ENCODE measurements at regions not wholly inside any gene's neighbourhood (a gene's known extent, or its start where the extent isn't known, plus 50 kb on each side); places are given as distances from the start of the nearest gene placed in this dataset.
"Not testable (repeated sequence)": the region's sequence is repeated elsewhere in the genome, so short reads cannot be mapped to it uniquely, and the experiment has no call there.

GRCh38 chr1:243074224-243074623 lies 180.9 kb downstream of the CEP170 start:
- DNase-seq, result not testable (repeated sequence)

- not testable (repeated sequence) for DNase-seq
Measured at GRCh38 chr1:243067056-243067455, 188.0 kb downstream of the CEP170 start.

DNA sequence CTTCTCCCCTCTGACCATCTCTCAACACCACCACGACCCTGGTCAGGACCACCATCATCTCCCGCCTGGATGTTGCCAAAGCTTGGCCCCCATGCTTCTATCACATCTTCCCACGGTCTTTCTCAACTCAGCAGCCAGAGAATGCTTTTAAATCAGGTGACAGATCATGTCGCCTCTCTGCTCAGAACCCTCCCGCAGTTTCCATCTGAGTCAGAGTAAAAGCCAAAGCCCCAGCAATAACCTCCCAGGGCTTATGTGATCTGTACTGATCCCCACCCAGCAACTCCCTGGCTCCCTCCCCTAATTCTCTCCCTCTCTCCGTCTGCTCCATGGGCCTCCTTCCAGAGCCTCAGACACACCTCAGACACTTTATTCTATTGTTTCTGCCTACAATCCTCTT lies 193.1 kb downstream of the CEP170 start:
- not testable (repeated sequence) for DNase-seq

DNA sequence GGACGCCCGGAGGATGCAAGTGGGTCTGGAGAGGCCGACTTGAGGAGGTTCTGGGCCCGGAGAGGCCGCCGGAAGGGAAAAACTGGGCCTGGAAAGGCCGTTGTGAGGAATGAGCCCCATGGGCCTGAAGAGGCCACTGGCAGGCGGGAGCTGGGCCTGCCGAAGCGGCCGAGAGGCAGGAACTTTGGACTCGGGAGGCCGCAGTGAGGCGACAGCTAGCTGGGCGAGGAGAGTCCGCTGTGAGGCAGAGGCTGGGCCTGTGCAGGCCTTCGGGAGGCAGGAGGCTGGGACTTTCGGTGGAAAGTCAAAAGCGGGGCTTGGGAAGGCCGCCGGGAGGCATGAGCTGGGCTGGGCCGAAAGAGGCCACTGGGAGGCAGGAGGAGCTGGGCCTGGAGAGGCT lies 199.6 kb downstream of the CEP170 start:
- DNase-seq, result not testable (repeated sequence)

- DNase-seq, result not testable (repeated sequence)
Measured at GRCh38 chr1:243055091-243055490, 200.0 kb downstream of the CEP170 start.

- not testable (repeated sequence) for DNase-seq
Measured at GRCh38 chr1:243054681-243055080, 200.4 kb downstream of the CEP170 start.

DNA sequence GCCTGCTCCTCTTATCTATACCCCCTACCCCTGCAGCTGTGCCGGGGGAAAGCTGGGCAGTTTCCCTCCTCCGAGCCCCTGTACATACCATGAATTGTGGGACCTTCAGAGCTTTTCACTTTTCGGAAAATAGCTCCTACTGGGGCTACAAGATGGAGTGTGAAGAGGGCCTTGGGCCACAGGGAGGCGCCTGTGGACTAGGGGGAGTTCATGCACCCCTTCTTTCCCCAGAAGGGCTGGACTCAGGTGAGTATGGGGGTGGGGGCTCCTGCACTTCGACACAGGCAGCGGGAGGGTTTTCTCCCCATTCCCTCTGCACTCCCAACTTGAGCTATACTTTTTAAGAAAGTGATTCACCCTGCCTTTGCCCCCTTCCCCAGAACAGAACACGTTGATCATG lies 202.0 kb downstream of the CEP170 start:
- DNase-seq, result not testable (repeated sequence)

DNA sequence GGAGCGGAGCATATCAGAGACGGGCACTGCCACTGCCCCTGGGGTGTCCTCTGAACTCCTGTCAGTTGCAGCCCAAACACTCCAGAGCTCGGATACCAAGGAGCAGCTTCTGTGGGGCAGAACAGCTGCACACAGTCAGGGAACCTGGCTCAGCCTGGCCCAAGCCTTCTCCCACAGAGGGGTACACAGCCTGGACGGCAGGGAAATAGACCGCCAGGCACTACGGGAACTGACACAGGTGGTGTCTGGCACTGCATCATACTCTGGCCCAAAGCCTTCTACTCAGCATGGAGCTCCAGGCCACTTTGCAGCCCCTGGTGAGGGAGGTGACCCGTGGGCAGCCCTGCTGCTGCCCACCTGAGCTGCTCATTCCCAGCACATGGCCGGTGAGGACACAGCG lies 204.5 kb downstream of the CEP170 start:
- DNase-seq, result not testable (repeated sequence)

DNA sequence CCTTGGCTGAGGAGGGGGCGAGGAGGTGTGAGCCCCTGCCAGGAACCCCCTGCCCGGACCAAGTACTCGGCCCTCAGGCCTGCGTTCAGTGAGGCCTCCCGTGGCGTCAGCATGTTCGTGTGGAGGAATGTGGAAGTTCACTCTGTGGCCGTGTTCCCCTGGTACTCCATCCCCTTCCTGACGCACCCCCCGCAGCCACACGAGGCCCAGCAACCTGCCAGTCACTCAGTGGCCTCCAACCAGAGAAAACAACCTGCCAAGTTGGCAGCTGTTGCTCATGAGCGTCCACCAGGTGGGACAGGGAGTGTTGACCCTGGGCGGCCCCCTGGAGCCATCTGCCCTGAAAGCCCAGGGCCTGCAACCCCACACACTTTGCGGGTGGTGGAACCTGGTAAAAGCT lies 205.4 kb downstream of the CEP170 start:
- not testable (repeated sequence) for DNase-seq

DNA sequence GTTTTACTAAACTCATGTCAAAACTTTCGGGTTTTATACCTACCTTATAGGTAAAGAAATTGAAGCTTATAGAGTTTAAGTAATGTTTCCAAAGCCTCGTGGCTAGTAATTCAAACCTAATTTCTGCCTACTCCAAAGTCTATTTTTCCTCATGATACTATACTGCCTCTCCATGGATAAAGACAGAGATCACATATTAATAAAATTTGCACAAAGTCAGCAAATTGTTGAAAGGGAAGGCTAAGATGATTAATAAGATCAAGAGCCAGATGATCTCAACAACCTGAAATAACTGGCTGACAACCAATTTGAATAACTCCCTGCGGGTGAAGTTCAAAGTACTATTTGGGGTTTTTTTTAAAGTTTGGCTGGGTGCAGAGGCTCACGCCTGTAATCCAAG lies 233.7 kb downstream of the CEP170 start:
- not testable (repeated sequence) for DNase-seq

- not testable (repeated sequence) for DNase-seq
Measured at GRCh38 chr1:243019030-243019635, 235.9 kb downstream of the CEP170 start.

DNA sequence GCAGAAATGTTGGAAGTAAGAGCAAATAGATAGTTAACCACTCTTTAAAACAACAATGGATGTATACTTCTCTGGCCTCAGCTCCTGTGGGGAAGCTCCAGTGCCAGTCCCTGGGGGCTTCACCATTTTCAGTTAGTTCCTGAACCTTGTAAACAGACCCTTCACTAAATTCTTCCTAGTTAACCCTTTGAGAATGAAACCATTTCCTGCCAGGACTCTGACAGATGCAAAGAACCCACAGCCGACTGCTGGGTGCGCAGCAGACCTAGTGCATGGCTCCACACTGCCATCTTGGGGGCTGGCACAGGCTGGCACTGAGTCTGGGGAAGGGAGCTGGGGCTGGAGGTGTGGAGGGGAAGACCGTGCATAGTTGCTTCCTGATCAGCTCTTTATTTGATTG lies 244.4 kb downstream of the CEP170 start:
- DNase-seq, result not testable (repeated sequence)

DNA sequence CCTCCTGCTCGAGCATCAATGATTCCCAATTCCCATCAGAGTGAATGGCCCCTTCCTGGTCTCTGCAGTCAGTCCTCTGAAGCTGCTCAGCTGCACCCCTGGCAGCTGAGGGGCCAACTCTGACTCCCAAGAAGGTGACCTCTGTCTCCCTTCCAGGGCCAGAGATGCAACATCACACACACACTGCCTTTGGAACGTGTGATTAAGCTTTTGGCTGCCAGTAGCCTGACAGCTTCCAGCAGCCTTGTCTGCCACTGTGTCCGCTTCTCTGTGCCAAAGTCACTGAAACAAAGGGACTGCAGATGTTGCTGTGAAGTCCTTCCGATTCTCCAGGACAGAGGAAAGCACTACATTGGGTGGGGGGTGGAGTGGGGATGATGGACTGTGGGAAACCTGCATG lies 254.1 kb downstream of the CEP170 start:
- not testable (repeated sequence) for DNase-seq

- not testable (repeated sequence) for DNase-seq
Measured at GRCh38 chr1:242992776-242993175, 262.3 kb downstream of the CEP170 start.

GRCh38 chr1:242985096-242985495 lies 270.0 kb downstream of the CEP170 start:
- not testable (repeated sequence) for DNase-seq

GRCh38 chr1:242973341-242973740 lies 281.7 kb downstream of the CEP170 start:
- not testable (repeated sequence) for DNase-seq

DNA sequence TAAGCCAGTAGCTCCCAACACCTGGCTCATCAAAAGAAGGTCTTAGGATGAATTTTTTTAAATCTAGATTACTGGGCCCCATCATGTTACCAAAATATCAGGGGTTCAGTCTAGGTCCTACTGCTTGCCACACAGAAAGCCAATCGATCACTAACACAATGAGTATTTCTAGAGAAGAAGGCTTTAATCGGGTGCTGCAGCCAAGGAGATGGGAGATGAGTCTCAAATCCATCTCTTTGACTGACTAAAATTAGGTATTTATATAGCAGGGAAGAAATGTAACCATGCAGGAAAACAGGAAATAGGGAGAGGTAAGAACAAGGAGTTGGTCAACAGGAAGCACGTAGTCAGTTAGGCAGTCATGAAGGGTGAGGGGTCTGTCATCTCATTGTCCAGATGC lies 288.2 kb downstream of the CEP170 start:
- no peak for DNase-seq

- not testable (repeated sequence) for DNase-seq
Measured at GRCh38 chr1:242959397-242959796, 295.7 kb downstream of the CEP170 start.

DNA sequence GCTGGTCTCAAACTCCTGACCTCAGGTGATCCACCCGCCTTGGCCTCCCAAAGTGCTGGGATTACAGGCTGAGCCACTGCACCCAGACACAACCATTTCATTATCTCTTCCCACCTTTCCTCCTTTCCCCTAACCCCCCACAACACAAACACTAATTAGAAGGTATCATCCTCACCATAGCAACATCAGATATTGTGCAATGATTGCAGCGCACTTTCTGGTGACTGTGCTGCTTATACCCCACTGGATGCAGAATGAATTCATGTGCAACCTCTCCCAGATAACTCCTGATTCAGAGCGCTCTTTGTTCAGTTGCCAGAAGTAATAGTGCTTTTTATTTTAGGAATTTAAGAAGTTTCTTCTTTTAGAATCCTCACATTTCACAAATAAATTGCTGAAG lies 300.1 kb downstream of the CEP170 start:
- not testable (repeated sequence) for DNase-seq

DNA sequence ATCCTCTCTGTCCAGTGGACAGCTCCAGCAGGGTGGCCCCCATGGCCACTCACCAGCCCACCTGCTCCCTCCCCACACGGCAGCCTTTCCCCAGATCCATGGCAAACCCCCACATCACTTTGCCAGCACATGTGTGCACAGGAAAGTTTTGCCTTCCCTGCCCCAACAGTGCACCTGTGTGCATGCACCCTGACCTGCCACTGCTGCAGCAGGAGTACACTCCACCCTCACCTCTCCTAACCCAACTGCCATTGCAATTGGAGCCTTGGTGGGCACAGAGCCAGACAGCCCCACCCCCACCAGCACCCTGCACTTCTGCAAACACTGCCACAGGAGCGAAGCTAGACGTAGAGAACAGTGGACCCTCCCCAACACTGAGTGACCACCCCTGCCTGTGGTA lies 308.9 kb downstream of the CEP170 start:
- no peak for DNase-seq

DNA sequence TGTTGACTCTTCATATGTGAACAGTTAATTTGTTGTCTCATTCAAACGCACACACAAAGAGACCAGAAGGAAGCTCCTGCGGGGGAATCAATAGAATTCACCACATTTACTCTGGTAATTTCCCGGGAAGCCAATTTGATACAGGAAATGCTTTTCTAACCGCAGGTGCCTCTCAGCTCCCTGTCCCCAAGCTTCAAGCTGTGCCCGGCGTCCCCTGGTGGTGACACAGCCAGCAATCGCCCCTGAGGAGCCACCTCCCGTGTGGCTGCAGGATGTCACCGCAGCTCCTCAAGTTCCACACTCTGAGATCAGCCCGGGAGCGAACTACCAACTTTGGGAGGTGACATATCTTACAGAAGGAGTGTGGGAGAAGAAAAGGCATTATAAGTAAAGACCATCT lies 318.4 kb downstream of the CEP170 start:
- peak; percentile 35 for DNase-seq

- DNase-seq, result not testable (repeated sequence)
Measured at GRCh38 chr1:242924717-242925116, 330.4 kb downstream of the CEP170 start.

DNA sequence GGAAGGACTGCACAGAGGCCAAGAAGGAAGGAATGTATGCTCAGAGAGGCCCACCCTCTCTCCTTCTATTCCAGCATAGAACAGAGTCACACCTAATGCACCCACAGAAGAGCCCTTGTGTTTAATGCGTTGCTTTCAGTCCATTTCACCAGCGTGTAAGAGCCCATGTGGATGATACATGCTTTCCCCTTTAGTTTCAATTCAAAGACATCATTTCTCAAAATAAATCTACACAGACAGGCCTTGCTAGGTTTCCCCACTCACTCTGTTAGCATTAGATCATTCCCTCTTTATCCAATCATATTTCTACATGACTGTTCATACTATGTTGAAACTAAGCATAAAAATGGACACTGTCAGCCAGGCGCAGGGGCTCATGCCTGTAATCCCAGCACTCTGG lies 331.5 kb downstream of the CEP170 start:
- DNase-seq, result not testable (repeated sequence)

GRCh38 chr1:242914729-242915128 lies 340.4 kb downstream of the CEP170 start:
- not testable (repeated sequence) for DNase-seq

DNA sequence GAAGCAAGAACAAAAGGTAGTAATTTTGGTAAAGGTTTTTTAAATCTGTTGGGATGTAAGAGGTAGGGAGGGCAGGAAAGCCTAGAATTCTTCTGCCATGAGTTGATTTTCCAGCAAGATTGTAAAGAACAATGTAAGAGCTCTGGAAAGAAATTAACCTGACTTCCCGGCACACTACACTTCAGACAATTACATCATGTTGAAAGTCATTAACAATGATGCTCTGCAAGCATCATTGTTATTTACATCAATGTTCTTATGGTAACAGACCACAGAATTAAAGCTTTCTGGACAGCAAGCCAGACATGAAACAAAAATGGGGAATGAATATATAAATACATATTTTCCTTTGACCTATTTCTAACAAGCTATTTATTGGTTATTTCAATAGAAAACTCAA lies 342.2 kb downstream of the CEP170 start:
- DNase-seq, result not testable (repeated sequence)

Data from NCI-H82 (cell line).